ENCODE measurements at regions not wholly inside any gene's neighbourhood (a gene's known extent, or its start where the extent isn't known, plus 50 kb on each side); places are given as distances from the start of the nearest gene placed in this dataset.

DNA sequence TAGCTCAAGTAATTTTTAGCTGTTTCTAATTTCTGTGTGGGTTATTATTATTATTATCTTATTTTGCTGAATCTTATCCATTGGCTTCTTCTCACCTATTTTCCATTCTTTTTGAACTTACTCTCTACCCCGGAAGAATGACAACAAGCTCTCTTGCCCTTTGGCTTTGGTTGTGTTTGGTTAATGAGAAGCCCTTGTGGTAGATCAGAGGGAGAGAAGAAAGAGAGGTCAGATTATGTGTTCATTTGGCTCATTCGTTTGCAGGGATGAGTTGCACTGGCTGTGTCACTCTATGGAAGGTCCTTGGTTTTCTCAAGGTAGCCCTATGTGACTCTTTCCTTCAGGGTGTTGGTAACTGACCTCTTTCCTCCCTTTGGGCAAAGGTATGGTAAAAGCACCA lies 391.9 kb downstream of the LMO4 start:
- no peak overlapping the region for H3K4me3 ChIP-seq
- no peaks in the 10 kb centered on the region for H3K27me3 ChIP-seq
- no peak for DNase-seq
- TF ChIP-seq POLR2A (IDR thresholded peaks at IDR 0.05): no peak
- TF ChIP-seq, protein P1, sequence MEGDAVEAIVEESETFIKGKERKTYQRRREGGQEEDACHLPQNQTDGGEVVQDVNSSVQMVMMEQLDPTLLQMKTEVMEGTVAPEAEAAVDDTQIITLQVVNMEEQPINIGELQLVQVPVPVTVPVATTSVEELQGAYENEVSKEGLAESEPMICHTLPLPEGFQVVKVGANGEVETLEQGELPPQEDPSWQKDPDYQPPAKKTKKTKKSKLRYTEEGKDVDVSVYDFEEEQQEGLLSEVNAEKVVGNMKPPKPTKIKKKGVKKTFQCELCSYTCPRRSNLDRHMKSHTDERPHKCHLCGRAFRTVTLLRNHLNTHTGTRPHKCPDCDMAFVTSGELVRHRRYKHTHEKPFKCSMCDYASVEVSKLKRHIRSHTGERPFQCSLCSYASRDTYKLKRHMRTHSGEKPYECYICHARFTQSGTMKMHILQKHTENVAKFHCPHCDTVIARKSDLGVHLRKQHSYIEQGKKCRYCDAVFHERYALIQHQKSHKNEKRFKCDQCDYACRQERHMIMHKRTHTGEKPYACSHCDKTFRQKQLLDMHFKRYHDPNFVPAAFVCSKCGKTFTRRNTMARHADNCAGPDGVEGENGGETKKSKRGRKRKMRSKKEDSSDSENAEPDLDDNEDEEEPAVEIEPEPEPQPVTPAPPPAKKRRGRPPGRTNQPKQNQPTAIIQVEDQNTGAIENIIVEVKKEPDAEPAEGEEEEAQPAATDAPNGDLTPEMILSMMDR (IDR thresholded peaks at IDR 0.05): no peak
- H3K36me3 ChIP-seq (replicated peaks in 1 of 2; ENCODE audit: insufficient read depth in 1 of 2, low read depth in 2 of 2): no peaks in the 10 kb centered on the region
- intact Hi-C loops (cut with DNase I): no loop called here
- no peak overlapping the region for H3K27ac ChIP-seq
- H3K4me1 ChIP-seq: peaks cover 6% of the 10 kb centered on the region
- 28 to 34% methylated on average over 2 of the region's 2 CpGs for WGBS, 2 donors
- peaks cover 0 to 4% (median 0%) of the 10 kb centered on the region in 3 donors for H3K9me3 ChIP-seq
- ATAC-seq: no peak

DNA sequence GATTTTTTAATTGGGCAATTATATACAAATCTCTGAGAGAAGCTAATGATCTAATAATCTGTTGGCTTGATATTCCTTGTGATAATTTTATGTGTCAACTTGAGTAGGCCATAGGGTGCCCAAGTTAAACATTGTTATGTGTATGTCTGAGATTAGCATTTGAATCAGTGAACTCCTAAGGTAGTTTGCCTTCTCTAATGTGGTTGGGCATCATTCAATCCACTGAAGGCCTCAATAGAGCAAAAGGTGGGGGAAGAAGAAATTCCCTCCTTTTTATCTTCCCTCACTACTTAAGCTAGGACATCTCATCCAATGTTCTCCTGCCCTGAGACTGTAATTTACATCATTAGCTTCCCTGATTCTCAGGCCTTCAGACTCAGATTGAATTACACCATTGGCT lies 394.5 kb downstream of the LMO4 start:
- Histone ChIP-seq H3K36me3 (replicated peaks in 1 of 2; ENCODE audit: insufficient read depth in 1 of 2, low read depth in 2 of 2) (no peaks in the 10 kb centered on the region), H3K4me3 (no peak overlapping the region)

DNA sequence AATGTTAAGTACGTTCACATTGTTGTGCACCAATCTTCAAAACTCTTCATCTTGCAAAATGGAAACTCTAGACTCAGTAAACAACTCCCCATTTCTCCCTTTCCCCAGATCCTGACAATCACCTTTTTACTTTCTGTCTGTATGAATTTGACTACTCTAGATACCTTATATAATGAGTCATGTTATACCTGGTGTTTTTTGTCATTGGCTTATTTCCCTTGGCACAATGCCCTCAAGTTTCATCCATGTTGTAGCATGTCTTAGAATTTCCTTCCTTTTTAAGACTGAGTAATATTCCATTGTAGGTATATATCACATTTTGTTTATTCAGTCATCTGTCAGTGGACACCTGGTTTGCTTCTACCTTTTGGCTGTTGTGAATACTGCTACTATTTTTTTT lies 399.5 kb downstream of the LMO4 start:
- intact Hi-C loops (cut with DNase I): no loop called here
- Histone ChIP-seq H3K27ac (no peak overlapping the region), H3K4me3 (no peak overlapping the region), H3K4me1 (no peaks in the 10 kb centered on the region), H3K9me3 (no peaks in the 10 kb centered on the region), H3K36me3 (replicated peaks in 1 of 2; ENCODE audit: insufficient read depth in 1 of 2, low read depth in 2 of 2) (no peaks in the 10 kb centered on the region), H3K27me3 (no peaks in the 10 kb centered on the region)
- no peak for TF ChIP-seq POLR2A (IDR thresholded peaks at IDR 0.05)
- TF ChIP-seq, protein P1 (IDR thresholded peaks at IDR 0.05): no peak
- ATAC-seq (no peak), DNase-seq (no peak)
- 90 to 92% methylated on average over 1 of the region's 1 CpG for WGBS, 2 donors

More for the DNA sequence above, 394.5 kb downstream of the LMO4 start:
- peaks cover 3% of the 10 kb centered on the region for H3K4me1 ChIP-seq
- peaks cover 0 to 4% (median 0%) of the 10 kb centered on the region in 3 donors for H3K9me3 ChIP-seq
- intact Hi-C loops (cut with DNase I): no loop called here
- H3K27ac ChIP-seq: no peak overlapping the region
- TF ChIP-seq POLR2A (IDR thresholded peaks at IDR 0.05): no peak
- TF ChIP-seq, protein P1 (IDR thresholded peaks at IDR 0.05): no peak
- no peaks in the 10 kb centered on the region for H3K27me3 ChIP-seq
- no peak for ATAC-seq
- DNase-seq: no peak

DNA sequence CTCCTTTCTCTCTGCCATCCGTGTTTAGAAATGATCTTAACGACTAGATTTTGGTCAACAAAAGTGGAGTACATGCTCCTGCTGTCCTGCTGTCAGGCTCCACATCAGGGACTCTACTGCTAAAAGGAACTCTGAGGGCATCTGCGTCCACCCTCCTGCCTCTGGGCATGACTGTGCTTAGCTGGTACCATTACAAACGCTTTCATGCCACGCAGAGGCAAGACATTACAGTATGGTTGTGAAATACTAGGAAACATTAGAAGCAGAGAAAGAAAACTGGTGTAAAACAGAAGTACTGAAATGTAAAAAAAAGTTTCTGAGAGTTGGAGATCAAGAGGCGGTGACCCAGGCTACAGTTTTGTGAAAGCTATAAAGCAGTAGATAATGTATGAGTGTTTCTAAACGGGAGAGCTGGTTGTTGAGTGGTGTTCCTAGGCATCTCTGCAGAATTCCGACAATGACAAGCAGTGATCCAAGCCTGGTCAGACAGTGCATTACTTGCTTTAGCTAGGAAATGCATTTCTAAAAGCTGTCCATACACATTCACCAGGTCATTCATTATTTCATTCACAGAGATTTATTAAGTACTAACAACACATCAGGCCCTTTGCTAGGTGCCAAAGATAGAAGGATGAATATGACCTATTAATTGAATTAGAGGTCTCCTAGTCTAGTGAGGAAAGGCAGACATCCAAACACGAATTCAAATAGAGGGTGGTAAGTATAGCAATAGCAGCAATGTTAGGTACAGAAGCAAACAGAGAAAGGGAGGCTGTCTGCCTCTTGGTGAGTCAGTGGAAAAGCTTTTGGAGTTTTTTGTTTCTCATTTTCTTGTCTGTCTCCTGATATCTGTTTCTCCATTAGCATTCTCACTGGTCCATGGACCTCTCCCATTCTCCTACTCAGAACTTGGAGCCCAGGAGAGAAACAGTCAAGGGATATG lies 401.9 kb downstream of the LMO4 start:
- Histone ChIP-seq H3K27ac (no peak overlapping the region), H3K27me3 (no peaks in the 10 kb centered on the region), H3K36me3 (replicated peaks in 1 of 2; ENCODE audit: insufficient read depth in 1 of 2, low read depth in 2 of 2) (no peaks in the 10 kb centered on the region), H3K9me3 (no peaks in the 10 kb centered on the region), H3K4me1 (no peaks in the 10 kb centered on the region), H3K4me3 (no peak overlapping the region)
- ATAC-seq (no peak), DNase-seq (no peak)
- TF ChIP-seq, protein P1 (IDR thresholded peaks at IDR 0.05): no peak
- no peak for TF ChIP-seq POLR2A (IDR thresholded peaks at IDR 0.05)
- intact Hi-C loops (cut with DNase I): no loop called here
- 72 to 80% methylated on average over 9 of the region's 9 CpGs for WGBS, 2 donors

DNA sequence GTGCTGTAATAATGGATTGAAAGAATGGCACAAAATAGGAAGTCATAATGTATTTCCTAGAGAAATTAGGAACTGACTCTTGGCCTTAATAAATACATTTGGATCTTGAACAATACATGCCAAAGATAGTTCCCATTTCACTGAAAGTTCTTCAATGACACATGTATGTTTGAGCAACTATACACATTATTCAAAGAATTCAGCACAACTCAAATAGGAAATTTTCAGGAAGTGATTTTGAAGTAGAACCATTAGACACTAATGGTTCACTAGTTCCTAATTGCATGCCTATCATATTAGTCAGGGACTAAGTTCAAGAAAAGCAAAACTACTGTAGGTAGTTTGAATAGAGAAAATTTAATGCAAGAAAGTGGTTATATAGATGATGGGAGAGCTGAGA lies 404.7 kb downstream of the LMO4 start:
- H3K27me3 ChIP-seq: no peaks in the 10 kb centered on the region
- H3K36me3 ChIP-seq (replicated peaks in 1 of 2; ENCODE audit: insufficient read depth in 1 of 2, low read depth in 2 of 2): no peaks in the 10 kb centered on the region
- H3K4me3 ChIP-seq: no peak overlapping the region
- DNase-seq: no peak
- TF ChIP-seq, protein P1 (IDR thresholded peaks at IDR 0.05): no peak
- no peak for TF ChIP-seq POLR2A (IDR thresholded peaks at IDR 0.05)
- intact Hi-C loops (cut with DNase I): no loop called here
- H3K27ac ChIP-seq: no peak overlapping the region
- no peaks in the 10 kb centered on the region for H3K4me1 ChIP-seq
- no peaks in the 10 kb centered on the region for H3K9me3 ChIP-seq
- ATAC-seq: no peak

Data from body of pancreas (tissue), 4 donors.